Right lobe of liver (tissue), 6 donors: ENCODE measurements at regions not wholly inside any gene's neighbourhood (a gene's known extent, or its start where the extent isn't known, plus 50 kb on each side); places are given as distances from the start of the nearest gene placed in this dataset.

ENCODE experiments used
- ATAC-seq, 4 donors: fragments of 200-7000 bp; cut with Tn5 transposase; one replicate each; pipeline ENCODE4 v1.9.1; 2020; ENCODE audit warnings: mild to moderate bottlenecking in 4 of 4, moderate library complexity in 4 of 4
- DNase-seq, 3 donors: peaks; one replicate each; pipeline ENCODE4 v3.0.0-alpha.2; 2020
- H3K27ac ChIP-seq, 3 donors: fragments of 200-600 bp; one replicate each; pipeline ENCODE4 v1.8.0; 2022
- H3K27me3 ChIP-seq, 2 donors: fragments of 200-600 bp; one replicate each; pipeline ENCODE4 v1.8.0; 2022
- H3K36me3 ChIP-seq, 4 donors: fragments of 200-600 bp; sonication (generic) in 1 of 4; one replicate each; pipeline versions ENCODE4 v1.5.1 to v1.8.0; 2017 to 2022; ENCODE audit warnings: control low read depth in 1 of 4
- H3K4me1 ChIP-seq, 4 donors: fragments of 200-600 bp; sonication (generic) in 1 of 4; one replicate each; pipeline versions ENCODE4 v1.5.1 to v1.8.0; 2017 to 2022; ENCODE audit warnings: control low read depth in 1 of 4
- H3K4me3 ChIP-seq, 3 donors: fragments of 200-600 bp; one replicate each; pipeline ENCODE4 v1.8.0; 2022
- H3K9me3 ChIP-seq, 4 donors: fragments of 200-600 bp; sonication (generic) in 1 of 4; one replicate each; pipeline versions ENCODE4 v1.5.1 to v1.8.0; 2017 to 2022; ENCODE audit warnings: control low read depth in 1 of 4
- POLR2A ChIP-seq: fragments of 450-650 bp; IDR thresholded peaks from one replicate; pipeline ENCODE4 v1.6.1; 2017; ENCODE audit warnings: antibody characterized with exemption, mild to moderate bottlenecking
- WGBS: methylation state at CpG from one replicate; pipeline ENCODE4 v1.1.6; 2018; ENCODE audit warnings: low coverage, low lambda C conversion rate; ENCODE audit not compliant: insufficient coverage; ENCODE audit errors: missing lambda C conversion rate; 5-methylcytosine and 5-hydroxymethylcytosine counted together
- intact Hi-C, 2 donors: fragments of 100-400 bp; cut with DNase I; formaldehyde crosslinking; loops; one replicate each; pipeline versions ENCODE4 v1.11.2 to v1.14.1; 2022
- small RNA-seq, 2 experiments: library from RNA; depleted of rRNA; stranded (forward); fragments of <200 nt; gene quantifications; one replicate each; pipeline ENCODE3, GENCODE V24; 2016
- TF ChIP-seq, protein P1 (sequence below), 4 donors: fragments of 200-600 bp in 3 of 4; fragments of 450-650 bp in 1 of 4; IDR thresholded peaks; one replicate each; pipeline versions ENCODE4 v1.5.1 to v1.8.0; 2016 to 2022; ENCODE audit warnings: antibody characterized with exemption in 4 of 4, mild to moderate bottlenecking in 2 of 4
- donor health status: DM: no; HTN: yes; CAD: no.
- donor health status: DM: no; HTN: no; CAD: no.
- donor health status: DM: no; HTN: no; CAD: no.
- donor health status: DM: no; HTN: yes; CAD: no.
- donor health status: DM: no; HTN: yes; CAD: no.

GRCh38 chr10:126847666-126848065 is 57.6 kb upstream of the DOCK1 start:
- H3K4me3 ChIP-seq: no peak overlapping the region
- H3K27me3 ChIP-seq: no peaks in the 10 kb centered on the region
- no peaks in the 10 kb centered on the region for H3K4me1 ChIP-seq
- no peak overlapping the region for H3K27ac ChIP-seq
- no peak for TF ChIP-seq POLR2A
- TF ChIP-seq, protein P1, sequence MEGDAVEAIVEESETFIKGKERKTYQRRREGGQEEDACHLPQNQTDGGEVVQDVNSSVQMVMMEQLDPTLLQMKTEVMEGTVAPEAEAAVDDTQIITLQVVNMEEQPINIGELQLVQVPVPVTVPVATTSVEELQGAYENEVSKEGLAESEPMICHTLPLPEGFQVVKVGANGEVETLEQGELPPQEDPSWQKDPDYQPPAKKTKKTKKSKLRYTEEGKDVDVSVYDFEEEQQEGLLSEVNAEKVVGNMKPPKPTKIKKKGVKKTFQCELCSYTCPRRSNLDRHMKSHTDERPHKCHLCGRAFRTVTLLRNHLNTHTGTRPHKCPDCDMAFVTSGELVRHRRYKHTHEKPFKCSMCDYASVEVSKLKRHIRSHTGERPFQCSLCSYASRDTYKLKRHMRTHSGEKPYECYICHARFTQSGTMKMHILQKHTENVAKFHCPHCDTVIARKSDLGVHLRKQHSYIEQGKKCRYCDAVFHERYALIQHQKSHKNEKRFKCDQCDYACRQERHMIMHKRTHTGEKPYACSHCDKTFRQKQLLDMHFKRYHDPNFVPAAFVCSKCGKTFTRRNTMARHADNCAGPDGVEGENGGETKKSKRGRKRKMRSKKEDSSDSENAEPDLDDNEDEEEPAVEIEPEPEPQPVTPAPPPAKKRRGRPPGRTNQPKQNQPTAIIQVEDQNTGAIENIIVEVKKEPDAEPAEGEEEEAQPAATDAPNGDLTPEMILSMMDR (IDR thresholded peaks at IDR 0.05): no peak
- no peaks in the 10 kb centered on the region for H3K9me3 ChIP-seq
- 69% methylated on average over 4 of the region's 7 CpGs for WGBS
- intact Hi-C loops: no loop called here
- no peak for DNase-seq
- H3K36me3 ChIP-seq: no peaks in the 10 kb centered on the region
- no peak for ATAC-seq

DNA sequence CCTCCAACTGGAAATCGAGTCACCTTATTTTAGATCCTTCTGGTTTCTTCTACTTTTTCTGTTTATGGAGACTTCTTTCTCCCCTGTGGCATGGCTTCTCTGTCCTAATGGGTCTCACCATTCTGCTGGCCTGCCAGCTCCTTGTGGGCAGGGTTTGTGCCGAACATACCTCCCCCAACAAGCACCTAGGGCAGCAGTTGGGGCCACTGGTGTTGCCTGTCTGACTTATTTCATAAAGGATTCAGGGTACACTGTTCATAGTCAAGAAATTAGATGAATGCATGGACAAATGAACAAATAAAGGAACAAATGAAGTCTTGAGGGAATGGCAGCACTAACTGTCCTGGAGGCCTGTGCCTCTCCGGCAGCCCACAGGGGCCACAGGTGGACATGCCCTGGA is 55.6 kb upstream of the DOCK1 start:
- ATAC-seq (no peak), DNase-seq (no peak)
- Histone ChIP-seq H3K27ac (no peak overlapping the region), H3K27me3 (no peaks in the 10 kb centered on the region), H3K36me3 (no peaks in the 10 kb centered on the region), H3K4me1 (no peaks in the 10 kb centered on the region), H3K9me3 (no peaks in the 10 kb centered on the region), H3K4me3 (no peak overlapping the region)
- intact Hi-C loops: no loop called here
- 79% methylated on average over 2 of the region's 3 CpGs for WGBS
- TF ChIP-seq POLR2A: no peak
- TF ChIP-seq, protein P1 (IDR thresholded peaks at IDR 0.05): no peak

- Histone ChIP-seq H3K36me3 (no peaks in the 10 kb centered on the region), H3K27ac (no peak overlapping the region), H3K27me3 (no peaks in the 10 kb centered on the region), H3K9me3 (no peaks in the 10 kb centered on the region), H3K4me1 (no peaks in the 10 kb centered on the region), H3K4me3 (no peak overlapping the region)
- ATAC-seq: no peak
- DNase-seq: no peak
- 56% methylated on average over 6 of the region's 7 CpGs for WGBS
- no peak for TF ChIP-seq POLR2A
- TF ChIP-seq, protein P1 (IDR thresholded peaks at IDR 0.05): no peak
- intact Hi-C loops: no loop called here
These were observed 53.7 kb upstream of the DOCK1 start for GRCh38 chr10:126851414-126852108.

GRCh38 chr10:126854726-126855495 is 50.3 kb upstream of the DOCK1 start:
- no peak overlapping the region for H3K27ac ChIP-seq
- no peaks in the 10 kb centered on the region for H3K27me3 ChIP-seq
- no peak for DNase-seq
- 70% methylated on average over 10 of the region's 10 CpGs for WGBS
- H3K36me3 ChIP-seq: no peaks in the 10 kb centered on the region
- intact Hi-C loops: no loop called here
- no peak for ATAC-seq
- H3K4me1 ChIP-seq: no peaks in the 10 kb centered on the region
- TF ChIP-seq, protein P1 (IDR thresholded peaks at IDR 0.05): no peak
- TF ChIP-seq POLR2A: no peak
- H3K4me3 ChIP-seq: no peak overlapping the region
- H3K9me3 ChIP-seq: no peaks in the 10 kb centered on the region

Small RNA genes in the stretch of these regions (small RNA-seq; reads per million reads assigned to genes)
- 0 reads per million in 2 experiments for gene RF00271
